HUES48 (cell line): ENCODE measurements at regions not wholly inside any gene's neighbourhood (a gene's known extent, or its start where the extent isn't known, plus 50 kb on each side); places are given as distances from the start of the nearest gene placed in this dataset.

Source experiments
- H3K27ac ChIP-seq: one replicate; pipeline ENCODE4 v1.7.0; 2013; ENCODE audit warnings: low read depth, low read length, inconsistent platforms
- H3K27me3 ChIP-seq: 2 replicates; pipeline ENCODE4 v1.6.1; 2013; ENCODE audit warnings: mild to moderate bottlenecking, low read length; ENCODE audit not compliant: control insufficient read depth, insufficient read depth
- H3K36me3 ChIP-seq: 2 replicates; pipeline ENCODE4 v1.6.1; 2013; ENCODE audit warnings: low read length; ENCODE audit not compliant: control insufficient read depth, insufficient read depth
- H3K4me1 ChIP-seq: 2 replicates; pipeline ENCODE4 v1.6.1; 2013; ENCODE audit warnings: mild to moderate bottlenecking, low read length; ENCODE audit not compliant: control insufficient read depth, insufficient read depth
- H3K4me3 ChIP-seq: 2 replicates; pipeline ENCODE4 v1.5.1; 2013; ENCODE audit warnings: mild to moderate bottlenecking, low read depth, low read length
- H3K9ac ChIP-seq: 2 replicates; pipeline ENCODE4 v1.6.1; 2013; ENCODE audit warnings: mild to moderate bottlenecking, low read depth, low read length, moderate library complexity
- H3K9me3 ChIP-seq: 2 replicates; pipeline ENCODE4 v1.6.1; 2013; ENCODE audit warnings: low read length; ENCODE audit not compliant: control insufficient read depth, insufficient read depth

DNA sequence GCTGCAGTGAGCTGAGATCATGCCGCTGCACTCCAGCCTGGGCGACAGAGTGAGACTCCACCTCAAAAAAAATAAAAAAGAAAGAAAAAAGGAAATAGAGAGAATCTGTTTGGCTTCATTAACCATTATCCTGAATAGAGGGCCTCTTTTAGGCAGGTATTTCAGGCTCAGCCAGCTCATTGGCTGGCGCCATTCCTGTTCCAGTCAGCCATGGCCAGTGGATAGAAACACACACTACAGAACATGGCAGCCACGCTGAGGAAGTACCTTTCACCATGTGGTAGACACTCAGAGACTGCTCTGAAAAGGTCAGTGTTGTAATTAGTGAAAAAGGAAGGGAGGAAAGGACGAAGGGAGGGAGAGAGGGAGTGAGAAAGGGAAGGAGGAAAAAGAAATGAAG is 340.0 kb upstream of the ACTBL2 start:
- Histone ChIP-seq H3K4me3 (no peak overlapping the region), H3K36me3 (no peaks in the 10 kb centered on the region), H3K27ac (no peak overlapping the region), H3K9ac (no peak overlapping the region), H3K9me3 (peaks cover 6% of the 10 kb centered on the region; the same call in 1 of the 2 replicates), H3K4me1 (0 out of 2 replicates have a peak, but pooled peaks cover under 1% of the 10 kb centered on the region), H3K27me3 (no peaks in the 10 kb centered on the region)

DNA sequence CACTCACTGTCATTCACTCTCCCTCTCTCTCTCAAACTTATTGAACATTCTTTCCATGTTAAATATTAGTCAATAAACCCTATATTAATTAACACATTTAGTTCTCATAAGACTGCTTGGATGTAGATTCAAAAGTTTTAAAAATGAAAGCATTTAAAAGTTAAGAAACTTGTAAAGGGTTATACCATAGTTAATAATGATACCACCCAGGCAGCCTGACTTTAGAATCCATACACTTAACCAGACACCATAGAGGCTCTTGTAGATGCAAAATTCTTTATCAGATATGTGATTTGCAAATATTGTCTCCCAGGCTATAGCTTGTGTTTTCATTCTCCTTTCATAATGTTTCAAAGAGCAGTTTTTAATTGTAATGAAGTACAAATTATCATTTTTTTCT is 335.8 kb upstream of the ACTBL2 start:
- no peak overlapping the region for H3K27ac ChIP-seq
- no peaks in the 10 kb centered on the region for H3K27me3 ChIP-seq
- H3K9me3 ChIP-seq = peaks cover 6% of the 10 kb centered on the region; the same call in 1 of the 2 replicates
- peaks cover 21% of the 10 kb centered on the region for H3K4me1 ChIP-seq
- H3K4me3 ChIP-seq = no peak overlapping the region
- H3K9ac ChIP-seq = no peak overlapping the region
- no peaks in the 10 kb centered on the region for H3K36me3 ChIP-seq

DNA sequence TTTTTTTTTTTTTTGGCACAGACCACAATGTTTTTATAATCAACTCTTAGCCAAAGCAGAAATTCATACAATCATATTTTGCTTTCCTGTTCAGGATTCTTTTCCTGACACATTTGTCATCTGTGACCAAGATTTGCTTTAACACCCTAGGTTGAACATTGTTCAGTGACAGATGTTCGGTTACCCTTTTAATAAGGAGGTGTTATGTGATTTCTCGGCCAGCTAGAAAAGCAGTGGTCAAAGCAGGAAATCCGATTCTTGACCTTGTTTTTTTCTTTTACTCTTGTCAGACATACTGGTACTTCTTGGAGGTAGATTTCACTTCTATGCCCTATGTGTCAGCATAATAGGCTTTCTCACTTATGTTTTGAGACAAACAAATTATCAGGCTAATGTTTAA is 335.3 kb upstream of the ACTBL2 start:
- no peak overlapping the region for H3K4me3 ChIP-seq
- no peak overlapping the region for H3K27ac ChIP-seq
- H3K9me3 ChIP-seq = peaks cover 6% of the 10 kb centered on the region; the same call in 1 of the 2 replicates

DNA sequence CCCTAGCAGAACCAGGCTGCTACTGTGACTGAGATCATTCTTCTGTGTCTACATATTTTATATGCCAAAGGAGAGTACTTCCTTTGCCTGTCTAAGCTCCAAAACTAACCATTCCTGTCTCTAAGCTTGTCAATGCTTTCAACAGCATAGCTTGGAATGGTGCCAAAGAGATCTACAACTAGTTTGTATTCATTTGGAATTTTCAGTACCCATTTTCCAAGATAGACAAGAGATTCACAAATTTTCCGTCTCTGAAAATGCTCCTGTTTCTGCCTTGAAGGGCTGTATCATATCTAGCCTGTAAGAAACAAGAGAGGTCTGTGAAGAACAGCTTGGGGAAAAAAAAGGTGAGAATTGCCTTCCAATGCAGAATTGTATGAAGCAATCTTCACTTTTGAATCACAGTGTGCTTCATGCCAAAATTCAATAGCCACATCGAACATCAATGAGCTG is 334.4 kb upstream of the ACTBL2 start:
- Histone ChIP-seq H3K9me3 (peaks cover 6% of the 10 kb centered on the region; the same call in 1 of the 2 replicates), H3K27me3 (no peaks in the 10 kb centered on the region), H3K4me3 (no peak overlapping the region), H3K27ac (peak overlapping the region; percentile 62), H3K36me3 (no peaks in the 10 kb centered on the region), H3K9ac (no peak overlapping the region), H3K4me1 (peaks cover 21% of the 10 kb centered on the region)

More for the DNA sequence above, 335.3 kb upstream of the ACTBL2 start:
- H3K36me3 ChIP-seq = no peaks in the 10 kb centered on the region
- H3K9ac ChIP-seq = no peak overlapping the region
- no peaks in the 10 kb centered on the region for H3K27me3 ChIP-seq
- H3K4me1 ChIP-seq = peaks cover 21% of the 10 kb centered on the region

DNA sequence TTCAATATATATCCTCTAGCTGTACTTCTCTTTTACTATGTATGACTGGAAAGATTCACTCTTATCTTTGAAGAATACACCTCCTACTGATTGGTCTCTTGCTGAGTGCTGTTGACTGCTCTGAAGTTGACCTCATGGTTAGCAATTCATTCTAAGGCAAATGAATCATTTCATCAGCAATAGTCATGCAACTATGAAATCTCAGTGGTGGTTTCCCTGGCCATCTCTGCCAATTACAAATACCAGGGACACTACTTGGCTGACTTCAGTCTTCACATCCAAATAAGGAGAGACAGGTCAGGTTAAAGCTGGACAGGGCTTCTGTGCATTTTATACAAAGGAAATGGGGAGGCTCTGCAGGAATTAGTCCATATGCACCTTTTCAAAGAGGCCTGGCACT is 333.5 kb upstream of the ACTBL2 start:
- no peak overlapping the region for H3K4me3 ChIP-seq
- H3K9me3 ChIP-seq = 0 out of 2 replicates have a peak, but pooled peaks cover 6% of the 10 kb centered on the region
- H3K27me3 ChIP-seq = no peaks in the 10 kb centered on the region
- H3K9ac ChIP-seq = no peak overlapping the region
- peaks cover 21% of the 10 kb centered on the region for H3K4me1 ChIP-seq
- H3K36me3 ChIP-seq = no peaks in the 10 kb centered on the region
- peak overlapping the region; percentile 62 for H3K27ac ChIP-seq

- Histone ChIP-seq H3K4me3 (no peak overlapping the region), H3K27me3 (no peaks in the 10 kb centered on the region), H3K9ac (no peak overlapping the region), H3K4me1 (no peaks in the 10 kb centered on the region), H3K9me3 (no peaks in the 10 kb centered on the region), H3K36me3 (no peaks in the 10 kb centered on the region), H3K27ac (no peak overlapping the region)
These were observed 323.1 kb upstream of the ACTBL2 start for GRCh38 chr5:57805732-57806131.

DNA sequence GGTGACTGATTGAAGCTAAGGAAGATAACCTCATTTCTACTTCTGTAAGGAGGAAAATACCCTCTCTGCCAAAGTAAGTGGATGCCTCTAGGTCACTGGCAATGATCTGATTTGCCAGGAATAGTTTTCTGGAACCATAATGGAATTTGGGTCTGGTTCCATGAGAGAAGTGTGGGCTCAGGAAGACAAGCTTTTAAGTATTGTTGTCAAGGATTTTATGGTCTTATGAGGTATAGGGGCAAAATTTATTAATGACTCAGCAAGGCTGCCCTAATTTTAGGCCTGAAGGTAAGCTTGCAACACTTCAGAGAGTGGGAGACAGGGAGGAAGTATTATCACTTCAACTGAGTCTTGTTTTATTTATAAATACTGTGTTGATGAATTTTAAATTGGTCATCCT is 322.6 kb upstream of the ACTBL2 start:
- Histone ChIP-seq H3K4me3 (no peak overlapping the region), H3K36me3 (no peaks in the 10 kb centered on the region), H3K4me1 (no peaks in the 10 kb centered on the region), H3K9ac (no peak overlapping the region), H3K9me3 (no peaks in the 10 kb centered on the region), H3K27me3 (no peaks in the 10 kb centered on the region), H3K27ac (no peak overlapping the region)

GRCh38 chr5:57804505-57804904 is 321.9 kb upstream of the ACTBL2 start:
- Histone ChIP-seq H3K27ac (no peak overlapping the region), H3K4me1 (no peaks in the 10 kb centered on the region), H3K27me3 (no peaks in the 10 kb centered on the region), H3K9ac (no peak overlapping the region), H3K4me3 (no peak overlapping the region), H3K36me3 (no peaks in the 10 kb centered on the region), H3K9me3 (no peaks in the 10 kb centered on the region)

GRCh38 chr5:57804007-57804444 is 321.4 kb upstream of the ACTBL2 start:
- H3K27me3 ChIP-seq = no peaks in the 10 kb centered on the region
- no peaks in the 10 kb centered on the region for H3K36me3 ChIP-seq
- no peak overlapping the region for H3K27ac ChIP-seq
- H3K9me3 ChIP-seq = no peaks in the 10 kb centered on the region
- H3K4me3 ChIP-seq = no peak overlapping the region
- H3K9ac ChIP-seq = no peak overlapping the region
- no peaks in the 10 kb centered on the region for H3K4me1 ChIP-seq

DNA sequence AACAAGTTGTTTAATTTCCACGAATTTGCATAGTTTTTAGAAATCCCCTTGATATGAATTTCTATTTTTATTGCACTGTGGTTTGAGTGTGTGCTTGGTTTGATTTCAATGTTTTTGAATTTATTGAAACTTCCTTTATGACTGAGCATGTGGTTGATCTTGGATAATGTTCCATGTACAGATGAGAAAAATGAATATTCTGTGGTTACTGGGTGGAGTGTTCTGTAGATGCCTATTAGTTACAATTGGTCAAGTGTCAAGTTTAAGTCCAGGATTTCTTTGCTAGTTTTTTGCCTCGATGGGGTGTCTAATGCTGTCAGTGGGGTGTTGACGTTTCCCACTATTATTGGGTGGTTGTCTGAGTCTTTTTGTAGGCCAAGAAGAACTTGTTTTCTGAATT is 319.5 kb upstream of the ACTBL2 start:
- Histone ChIP-seq H3K4me3 (no peak overlapping the region), H3K9me3 (no peaks in the 10 kb centered on the region), H3K27ac (no peak overlapping the region), H3K27me3 (no peaks in the 10 kb centered on the region), H3K9ac (no peak overlapping the region), H3K4me1 (no peaks in the 10 kb centered on the region), H3K36me3 (no peaks in the 10 kb centered on the region)

DNA sequence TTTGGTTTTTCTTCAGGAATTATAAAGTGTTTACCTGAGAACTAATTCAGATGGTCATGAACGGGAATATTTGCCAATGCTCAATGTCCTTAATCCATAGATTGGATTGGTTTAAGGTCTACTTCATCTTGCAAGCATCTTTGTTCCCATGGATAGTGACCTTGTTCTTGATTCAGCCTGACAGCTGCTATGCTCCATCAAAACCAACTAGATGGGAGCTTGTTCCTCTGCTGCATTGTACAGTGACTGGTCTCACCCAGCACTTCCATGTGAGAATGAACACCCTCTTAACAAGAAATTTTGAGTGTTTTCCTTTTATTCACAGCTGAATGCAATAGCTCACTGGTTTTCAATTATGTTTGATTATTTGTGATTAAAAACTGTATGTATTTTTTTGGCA is 312.6 kb upstream of the ACTBL2 start:
- H3K27me3 ChIP-seq = no peaks in the 10 kb centered on the region
- no peak overlapping the region for H3K4me3 ChIP-seq
- H3K27ac ChIP-seq = no peak overlapping the region
- no peaks in the 10 kb centered on the region for H3K36me3 ChIP-seq
- H3K9ac ChIP-seq = no peak overlapping the region
- no peaks in the 10 kb centered on the region for H3K9me3 ChIP-seq
- no peaks in the 10 kb centered on the region for H3K4me1 ChIP-seq

DNA sequence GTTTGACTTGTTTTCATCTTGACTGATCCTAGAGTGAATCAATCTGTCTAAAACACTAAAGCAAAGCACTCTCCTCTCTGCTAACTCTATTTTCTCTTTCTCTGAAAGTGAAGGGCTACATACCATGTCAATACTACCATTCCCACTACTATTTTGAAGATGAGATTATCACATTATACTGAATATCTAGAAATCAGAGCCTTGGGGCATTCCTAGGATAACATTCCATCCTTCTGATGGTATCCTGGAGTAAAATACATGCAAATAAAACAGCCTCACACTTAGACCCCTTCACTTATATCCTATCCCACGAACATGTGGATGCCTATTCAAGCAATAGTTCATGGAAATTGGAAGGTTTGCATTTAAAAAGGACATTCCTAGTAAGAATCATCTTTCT is 309.3 kb upstream of the ACTBL2 start:
- H3K4me3 ChIP-seq = no peak overlapping the region
- no peak overlapping the region for H3K9ac ChIP-seq
- no peak overlapping the region for H3K27ac ChIP-seq
- no peaks in the 10 kb centered on the region for H3K36me3 ChIP-seq
- no peaks in the 10 kb centered on the region for H3K4me1 ChIP-seq
- no peaks in the 10 kb centered on the region for H3K9me3 ChIP-seq
- no peaks in the 10 kb centered on the region for H3K27me3 ChIP-seq
